ENCODE measurements at regions not wholly inside any gene's neighbourhood (a gene's known extent, or its start where the extent isn't known, plus 50 kb on each side); places are given as distances from the start of the nearest gene placed in this dataset.

- Mint-ChIP-seq H3K27ac (no peak overlapping the region), H3K27me3 (no peaks in the 10 kb centered on the region), H3K4me1 (no peaks in the 10 kb centered on the region), H3K9me3 (ENCODE audit: insufficient read depth) (peaks cover 3% of the 10 kb centered on the region), H3K4me3 (no peak overlapping the region)
- Histone ChIP-seq H3K4me3 (ENCODE audit: control extremely low read depth in 1 of 5, extremely low read depth in 1 of 5, insufficient read depth in 1 of 5, low read depth in 2 of 5, low read length in 4 of 5) (no peak overlapping the region), H3K27ac (ENCODE audit: low read length in 2 of 2) (no peak overlapping the region), H4K20me1 (ENCODE audit: control insufficient read depth, insufficient read depth, low read length, poor library complexity, severe bottlenecking) (no peaks in the 10 kb centered on the region), H3K36me3 (replicated peaks in 1 of 2; ENCODE audit: control extremely low read depth in 1 of 2, control insufficient read depth in 1 of 2, extremely low read depth in 1 of 2, insufficient read depth in 2 of 2, low read length in 1 of 2) (no peaks in the 10 kb centered on the region), H3K79me2 (ENCODE audit: control insufficient read depth, insufficient read depth, low read length) (no peaks in the 10 kb centered on the region), H3K9ac (ENCODE audit: low read length) (no peak overlapping the region), H3K4me2 (replicated peaks; ENCODE audit: low read depth, low read length, poor library complexity, severe bottlenecking) (no peak overlapping the region), H2AFZ (ENCODE audit: insufficient read depth, low read depth, low read length, poor library complexity, severe bottlenecking) (no peak overlapping the region), H3K27me3 (replicated peaks in 1 of 4; ENCODE audit: control extremely low read depth in 1 of 4, control insufficient read depth in 3 of 4, insufficient read depth in 4 of 4, low read length in 3 of 4) (no peaks in the 10 kb centered on the region), H3K9me3 (ENCODE audit: control extremely low read depth in 1 of 3, control insufficient read depth in 2 of 3, insufficient read depth in 1 of 3, low read length in 2 of 3) (peaks cover 0 to 4% (median 0%) of the 10 kb centered on the region in 3 donors), H3K4me1 (ENCODE audit: control insufficient read depth in 2 of 2, insufficient read depth in 2 of 2, low read length in 2 of 2) (no peaks in the 10 kb centered on the region)
- no peak for ATAC-seq (ENCODE audit: low read depth)
- intact Hi-C loops (cut with micrococcal nuclease): no loop called here
- whole genome bisulfite sequencing (ENCODE audit: insufficient coverage): 100% methylated on average over 1 of the region's 1 CpG
- DNase-seq: no peak
- POLR2A ChIA-PET: no interaction called here
- CTCF ChIA-PET: no interaction called here
- TF ChIP-seq EZH2 (IDR thresholded peaks at IDR 0.05; ENCODE audit: borderline replicate concordance, insufficient read depth, low read depth, low read length, poor library complexity, severe bottlenecking) (no peak), CTCF (IDR thresholded peaks at IDR 0.05) (no peak)
Observed at GRCh38 chr7:136594739-136595144, 273.7 kb upstream of the CHRM2 start.

- DNase-seq: no peak
- no peaks in the 10 kb centered on the region for H3K27me3 ChIP-seq (replicated peaks in 1 of 4; ENCODE audit: control extremely low read depth in 1 of 4, control insufficient read depth in 3 of 4, insufficient read depth in 4 of 4, low read length in 3 of 4)
- H3K4me3 Mint-ChIP-seq: no peak overlapping the region
- POLR2A ChIA-PET: no interaction called here
- H3K27ac Mint-ChIP-seq: no peak overlapping the region
- no peaks in the 10 kb centered on the region for H3K36me3 ChIP-seq (replicated peaks in 1 of 2; ENCODE audit: control extremely low read depth in 1 of 2, control insufficient read depth in 1 of 2, extremely low read depth in 1 of 2, insufficient read depth in 2 of 2, low read length in 1 of 2)
- no peak overlapping the region for H3K4me2 ChIP-seq (replicated peaks; ENCODE audit: low read depth, low read length, poor library complexity, severe bottlenecking)
- H3K4me1 ChIP-seq (ENCODE audit: control insufficient read depth in 2 of 2, insufficient read depth in 2 of 2, low read length in 2 of 2): no peaks in the 10 kb centered on the region
- no peak overlapping the region for H2AFZ ChIP-seq (ENCODE audit: insufficient read depth, low read depth, low read length, poor library complexity, severe bottlenecking)
- no peaks in the 10 kb centered on the region for H3K27me3 Mint-ChIP-seq
- no peaks in the 10 kb centered on the region for H3K4me1 Mint-ChIP-seq
- no peaks in the 10 kb centered on the region for H4K20me1 ChIP-seq (ENCODE audit: control insufficient read depth, insufficient read depth, low read length, poor library complexity, severe bottlenecking)
- no peak overlapping the region for H3K4me3 ChIP-seq (ENCODE audit: control extremely low read depth in 1 of 5, extremely low read depth in 1 of 5, insufficient read depth in 1 of 5, low read depth in 2 of 5, low read length in 4 of 5)
- H3K9ac ChIP-seq (ENCODE audit: low read length): no peak overlapping the region
- CTCF ChIA-PET: no interaction called here
- H3K9me3 ChIP-seq (ENCODE audit: control extremely low read depth in 1 of 3, control insufficient read depth in 2 of 3, insufficient read depth in 1 of 3, low read length in 2 of 3): peaks cover 0 to 3% (median 0%) of the 10 kb centered on the region in 3 donors
- TF ChIP-seq EZH2 (IDR thresholded peaks at IDR 0.05; ENCODE audit: borderline replicate concordance, insufficient read depth, low read depth, low read length, poor library complexity, severe bottlenecking) (no peak), CTCF (IDR thresholded peaks at IDR 0.05) (no peak)
- peaks cover 5% of the 10 kb centered on the region for H3K9me3 Mint-ChIP-seq (ENCODE audit: insufficient read depth)
- H3K27ac ChIP-seq (ENCODE audit: low read length in 2 of 2): no peak overlapping the region
- intact Hi-C loops (cut with micrococcal nuclease): no loop called here
- no peaks in the 10 kb centered on the region for H3K79me2 ChIP-seq (ENCODE audit: control insufficient read depth, insufficient read depth, low read length)
- ATAC-seq (ENCODE audit: low read depth): no peak
- 80% methylated on average over 1 of the region's 2 CpGs for WGBS (ENCODE audit: insufficient coverage)
Observed at GRCh38 chr7:136588216-136588615, 280.2 kb upstream of the CHRM2 start.

Data from B cell (primary cell).